ENCODE measurements at regions not wholly inside any gene's neighbourhood (a gene's known extent, or its start where the extent isn't known, plus 50 kb on each side); places are given as distances from the start of the nearest gene placed in this dataset.

DNA sequence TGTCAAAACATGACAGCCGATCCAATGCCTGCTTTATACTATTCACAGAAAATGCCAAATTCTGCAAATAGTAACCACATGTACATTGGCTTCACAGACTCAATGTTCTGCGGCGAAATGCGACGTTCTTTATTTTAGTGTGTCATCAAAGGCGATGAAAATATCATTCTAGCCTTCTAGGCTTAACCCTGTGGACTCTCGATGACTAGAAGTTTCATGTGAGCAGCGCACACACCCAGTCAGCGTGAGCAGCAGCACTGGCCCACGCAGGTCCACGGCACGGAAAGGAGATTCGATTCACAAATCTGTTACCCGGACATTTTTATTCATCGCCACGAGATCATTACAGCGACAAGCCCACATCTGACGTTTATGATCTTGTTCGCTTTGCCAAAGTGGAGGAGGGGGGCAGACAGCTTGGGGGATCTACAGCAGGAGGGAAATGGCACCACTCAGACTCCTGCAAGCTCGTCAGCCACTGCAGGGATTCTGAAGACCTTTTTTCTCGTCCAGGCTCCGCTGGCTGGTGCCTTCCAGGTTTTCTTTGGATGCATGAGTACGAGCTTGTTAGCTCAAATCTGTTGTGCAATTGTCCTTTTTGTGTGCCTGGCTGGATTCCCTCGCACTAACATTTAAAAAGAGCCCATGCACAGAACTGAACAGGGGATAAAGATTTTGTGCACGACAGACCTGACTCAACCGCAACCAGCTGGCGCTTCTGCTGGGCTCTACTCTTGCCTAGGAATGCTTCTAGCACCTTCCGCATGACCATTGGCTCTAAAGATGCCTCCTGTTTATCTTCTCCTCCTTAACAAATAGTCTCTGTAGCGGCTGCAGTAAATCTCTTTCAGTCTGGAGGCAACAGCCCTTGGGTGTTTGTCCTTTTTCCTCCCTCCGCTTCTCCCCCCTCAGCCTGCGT, 938.4 kb downstream of the MCTP2 start:
- H3K4me3 ChIP-seq = no peak overlapping the region
- H3K27me3 Mint-ChIP-seq (ENCODE audit: insufficient read depth, low read depth, poor library complexity) = peaks cover 5% of the 10 kb centered on the region
- H3K4me2 ChIP-seq = no peak overlapping the region
- H3K79me2 ChIP-seq (replicated peaks; ENCODE audit: insufficient read depth) = no peaks in the 10 kb centered on the region
- no peaks in the 10 kb centered on the region for H3K27me3 ChIP-seq (ENCODE audit: insufficient read depth)
- no peak for ATAC-seq
- no peak for TF ChIP-seq ZNF114 (CRISPR knock-in tag; IDR thresholded peaks at IDR 0.05)
- no peak for TF ChIP-seq NANOG (IDR thresholded peaks at IDR 0.05; ENCODE audit: borderline replicate concordance)
- no peak for TF ChIP-seq EZH2 (IDR thresholded peaks at IDR 0.05; ENCODE audit: low read depth, unreplicated experiment)
- TF ChIP-seq, protein P1, sequence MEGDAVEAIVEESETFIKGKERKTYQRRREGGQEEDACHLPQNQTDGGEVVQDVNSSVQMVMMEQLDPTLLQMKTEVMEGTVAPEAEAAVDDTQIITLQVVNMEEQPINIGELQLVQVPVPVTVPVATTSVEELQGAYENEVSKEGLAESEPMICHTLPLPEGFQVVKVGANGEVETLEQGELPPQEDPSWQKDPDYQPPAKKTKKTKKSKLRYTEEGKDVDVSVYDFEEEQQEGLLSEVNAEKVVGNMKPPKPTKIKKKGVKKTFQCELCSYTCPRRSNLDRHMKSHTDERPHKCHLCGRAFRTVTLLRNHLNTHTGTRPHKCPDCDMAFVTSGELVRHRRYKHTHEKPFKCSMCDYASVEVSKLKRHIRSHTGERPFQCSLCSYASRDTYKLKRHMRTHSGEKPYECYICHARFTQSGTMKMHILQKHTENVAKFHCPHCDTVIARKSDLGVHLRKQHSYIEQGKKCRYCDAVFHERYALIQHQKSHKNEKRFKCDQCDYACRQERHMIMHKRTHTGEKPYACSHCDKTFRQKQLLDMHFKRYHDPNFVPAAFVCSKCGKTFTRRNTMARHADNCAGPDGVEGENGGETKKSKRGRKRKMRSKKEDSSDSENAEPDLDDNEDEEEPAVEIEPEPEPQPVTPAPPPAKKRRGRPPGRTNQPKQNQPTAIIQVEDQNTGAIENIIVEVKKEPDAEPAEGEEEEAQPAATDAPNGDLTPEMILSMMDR (conservative IDR thresholded peaks at IDR 0.05; ENCODE audit: low read depth in 2 of 2) = no peak
- TF ChIP-seq, protein P2, sequence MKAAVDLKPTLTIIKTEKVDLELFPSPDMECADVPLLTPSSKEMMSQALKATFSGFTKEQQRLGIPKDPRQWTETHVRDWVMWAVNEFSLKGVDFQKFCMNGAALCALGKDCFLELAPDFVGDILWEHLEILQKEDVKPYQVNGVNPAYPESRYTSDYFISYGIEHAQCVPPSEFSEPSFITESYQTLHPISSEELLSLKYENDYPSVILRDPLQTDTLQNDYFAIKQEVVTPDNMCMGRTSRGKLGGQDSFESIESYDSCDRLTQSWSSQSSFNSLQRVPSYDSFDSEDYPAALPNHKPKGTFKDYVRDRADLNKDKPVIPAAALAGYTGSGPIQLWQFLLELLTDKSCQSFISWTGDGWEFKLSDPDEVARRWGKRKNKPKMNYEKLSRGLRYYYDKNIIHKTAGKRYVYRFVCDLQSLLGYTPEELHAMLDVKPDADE (IDR thresholded peaks at IDR 0.05) = no peak
- TF ChIP-seq JUNB (IDR thresholded peaks at IDR 0.05; ENCODE audit: unreplicated experiment) = no peak
- TF ChIP-seq POLR2AphosphoS5 (IDR thresholded peaks at IDR 0.05; ENCODE audit: low read depth) = no peak
- TF ChIP-seq EZH2phosphoT487 (IDR thresholded peaks at IDR 0.05; ENCODE audit: unreplicated experiment) = no peak
- H3K27ac Mint-ChIP-seq = no peak overlapping the region
- no peaks in the 10 kb centered on the region for H3K9me3 Mint-ChIP-seq
- H3F3A ChIP-seq (replicated peaks; ENCODE audit: low read depth) = no peaks in the 10 kb centered on the region
- H3K36me3 ChIP-seq (ENCODE audit: insufficient read depth) = no peaks in the 10 kb centered on the region
- H3K36me3 Mint-ChIP-seq (ENCODE audit: low read depth) = no peaks in the 10 kb centered on the region
- H3K4me1 ChIP-seq (ENCODE audit: insufficient read depth) = 0 out of 2 replicates have a peak, but pooled peaks cover 3% of the 10 kb centered on the region
- peaks cover 5% of the 10 kb centered on the region; the same call in 1 of the 2 replicates for H3K9me2 ChIP-seq (ENCODE audit: insufficient read depth)
- no peak overlapping the region for H3K4me3 Mint-ChIP-seq
- no peaks in the 10 kb centered on the region for H4K20me1 ChIP-seq (replicated peaks; ENCODE audit: insufficient read depth)
- no peak for DNase-seq (ENCODE audit: low spot score)
- H2AFZ ChIP-seq = peak overlapping the region; percentile 78; the same call in 1 of the 2 replicates
- H3K4me1 Mint-ChIP-seq = peaks cover 2% of the 10 kb centered on the region
- no peak overlapping the region for H3K27ac ChIP-seq (ENCODE audit: low read depth)

- Histone ChIP-seq H3K4me2 (no peak overlapping the region), H4K20me1 (replicated peaks; ENCODE audit: insufficient read depth) (no peaks in the 10 kb centered on the region), H3K4me3 (no peak overlapping the region), H3K27me3 (ENCODE audit: insufficient read depth) (no peaks in the 10 kb centered on the region), H2AFZ (peak overlapping the region; percentile 78; the same call in 1 of the 2 replicates), H3K27ac (ENCODE audit: low read depth) (no peak overlapping the region), H3K4me1 (ENCODE audit: insufficient read depth) (0 out of 2 replicates have a peak, but pooled peaks cover 3% of the 10 kb centered on the region), H3K9me2 (ENCODE audit: insufficient read depth) (peaks cover 2% of the 10 kb centered on the region; the same call in 1 of the 2 replicates), H3K36me3 (ENCODE audit: insufficient read depth) (no peaks in the 10 kb centered on the region), H3F3A (replicated peaks; ENCODE audit: low read depth) (no peaks in the 10 kb centered on the region), H3K79me2 (replicated peaks; ENCODE audit: insufficient read depth) (no peaks in the 10 kb centered on the region)
- no peaks in the 10 kb centered on the region for H3K36me3 Mint-ChIP-seq (ENCODE audit: low read depth)
- DNase-seq (ENCODE audit: low spot score) (no peak), ATAC-seq (no peak)
- H3K27ac Mint-ChIP-seq = no peak overlapping the region
- H3K4me1 Mint-ChIP-seq = peaks cover 2% of the 10 kb centered on the region
- peaks cover 5% of the 10 kb centered on the region for H3K27me3 Mint-ChIP-seq (ENCODE audit: insufficient read depth, low read depth, poor library complexity)
- H3K9me3 Mint-ChIP-seq = no peaks in the 10 kb centered on the region
- TF ChIP-seq, protein P1 (conservative IDR thresholded peaks at IDR 0.05; ENCODE audit: low read depth in 2 of 2) = no peak
- TF ChIP-seq, protein P2 (IDR thresholded peaks at IDR 0.05) = no peak
- no peak overlapping the region for H3K4me3 Mint-ChIP-seq
These were observed 939.4 kb downstream of the MCTP2 start for GRCh38 chr15:95170561-95171380.
